Stomach smooth muscle (tissue), 2 donors: ENCODE measurements at regions not wholly inside any gene's neighbourhood (a gene's known extent, or its start where the extent isn't known, plus 50 kb on each side); places are given as distances from the start of the nearest gene placed in this dataset.

ENCODE experiments used
- H3K27ac ChIP-seq: one replicate; pipeline ENCODE4 v1.7.0; 2013; ENCODE audit warnings: mild to moderate bottlenecking, low read length, inconsistent platforms
- H3K27me3 ChIP-seq, 2 donors: one replicate each; pipeline ENCODE4 v1.7.0; 2013; ENCODE audit warnings: low read length in 2 of 2; ENCODE audit not compliant: insufficient read depth in 2 of 2, control insufficient read depth in 1 of 2
- H3K36me3 ChIP-seq, 2 donors: one replicate each; pipeline ENCODE4 v1.7.0; 2013; ENCODE audit warnings: low read length in 2 of 2; ENCODE audit not compliant: control insufficient read depth in 2 of 2, insufficient read depth in 2 of 2
- H3K4me1 ChIP-seq: one replicate; pipeline ENCODE4 v1.7.0; 2013; ENCODE audit warnings: low read length; ENCODE audit not compliant: control insufficient read depth, insufficient read depth
- H3K4me3 ChIP-seq, 2 donors: one replicate each; pipeline ENCODE4 v1.7.0; 2013; ENCODE audit warnings: low read length in 2 of 2
- H3K9ac ChIP-seq, 2 donors: one replicate each; pipeline ENCODE4 v1.7.0; 2013; ENCODE audit warnings: low read length in 2 of 2, mild to moderate bottlenecking in 1 of 2
- H3K9me3 ChIP-seq, 2 donors: one replicate each; pipeline ENCODE4 v1.7.0; 2013; ENCODE audit warnings: low read length in 2 of 2; ENCODE audit not compliant: control insufficient read depth in 2 of 2
- donor health status: healthy.
- donor health status: Pancreatic carcinoma.

GRCh38 chr2:62412347-62412742 lies 93.7 kb downstream of the TMEM17 start:
- Histone ChIP-seq H3K27ac (no peak overlapping the region), H3K9me3 (no peaks in the 10 kb centered on the region), H3K36me3 (no peaks in the 10 kb centered on the region), H3K4me3 (no peak overlapping the region), H3K27me3 (no peaks in the 10 kb centered on the region), H3K4me1 (peaks cover 29% of the 10 kb centered on the region), H3K9ac (no peak overlapping the region)

- H3K27ac ChIP-seq = peak overlapping the region; percentile 73
- no peaks in the 10 kb centered on the region for H3K36me3 ChIP-seq
- H3K9me3 ChIP-seq = no peaks in the 10 kb centered on the region
- H3K27me3 ChIP-seq = no peaks in the 10 kb centered on the region
- H3K4me1 ChIP-seq = peaks cover 29% of the 10 kb centered on the region
- H3K4me3 ChIP-seq = peak overlapping the region in 1 of 2 donors; percentile 50
- peak overlapping the region; percentile 64 to 68 for H3K9ac ChIP-seq
Observed at GRCh38 chr2:62410926-62411456, 95.0 kb downstream of the TMEM17 start.

GRCh38 chr2:62410015-62410453 lies 96.0 kb downstream of the TMEM17 start:
- no peak overlapping the region for H3K9ac ChIP-seq
- H3K27ac ChIP-seq = no peak overlapping the region
- H3K36me3 ChIP-seq = no peaks in the 10 kb centered on the region
- H3K4me3 ChIP-seq = no peak overlapping the region
- peaks cover 29% of the 10 kb centered on the region for H3K4me1 ChIP-seq
- H3K27me3 ChIP-seq = no peaks in the 10 kb centered on the region
- H3K9me3 ChIP-seq = no peaks in the 10 kb centered on the region

GRCh38 chr2:62409442-62409841 lies 96.6 kb downstream of the TMEM17 start:
- H3K9ac ChIP-seq = no peak overlapping the region
- no peaks in the 10 kb centered on the region for H3K36me3 ChIP-seq
- no peak overlapping the region for H3K4me3 ChIP-seq
- no peak overlapping the region for H3K27ac ChIP-seq
- peaks cover 29% of the 10 kb centered on the region for H3K4me1 ChIP-seq
- H3K9me3 ChIP-seq = no peaks in the 10 kb centered on the region
- no peaks in the 10 kb centered on the region for H3K27me3 ChIP-seq

GRCh38 chr2:62408241-62408677 lies 97.7 kb downstream of the TMEM17 start:
- no peak overlapping the region for H3K27ac ChIP-seq
- H3K4me1 ChIP-seq = peaks cover 29% of the 10 kb centered on the region

GRCh38 chr2:62407838-62408237 lies 98.2 kb downstream of the TMEM17 start:
- Histone ChIP-seq H3K27me3 (no peaks in the 10 kb centered on the region), H3K4me3 (no peak overlapping the region), H3K36me3 (no peaks in the 10 kb centered on the region), H3K27ac (no peak overlapping the region), H3K9ac (no peak overlapping the region), H3K9me3 (no peaks in the 10 kb centered on the region), H3K4me1 (peaks cover 29% of the 10 kb centered on the region)

More at GRCh38 chr2:62408241-62408677, 97.7 kb downstream of the TMEM17 start:
- H3K9ac ChIP-seq = no peak overlapping the region
- H3K9me3 ChIP-seq = no peaks in the 10 kb centered on the region
- no peaks in the 10 kb centered on the region for H3K36me3 ChIP-seq
- H3K27me3 ChIP-seq = no peaks in the 10 kb centered on the region
- H3K4me3 ChIP-seq = no peak overlapping the region

- peaks cover 29% of the 10 kb centered on the region for H3K4me1 ChIP-seq
- no peak overlapping the region for H3K4me3 ChIP-seq
- no peak overlapping the region for H3K9ac ChIP-seq
- H3K36me3 ChIP-seq = no peaks in the 10 kb centered on the region
- no peak overlapping the region for H3K27ac ChIP-seq
- H3K9me3 ChIP-seq = no peaks in the 10 kb centered on the region
- H3K27me3 ChIP-seq = no peaks in the 10 kb centered on the region
Observed at GRCh38 chr2:62407401-62407800, 98.6 kb downstream of the TMEM17 start.

- H3K27me3 ChIP-seq = no peaks in the 10 kb centered on the region
- H3K9me3 ChIP-seq = no peaks in the 10 kb centered on the region
- no peak overlapping the region for H3K27ac ChIP-seq
- H3K4me1 ChIP-seq = peaks cover 25% of the 10 kb centered on the region
- no peaks in the 10 kb centered on the region for H3K36me3 ChIP-seq
- H3K4me3 ChIP-seq = no peak overlapping the region
- no peak overlapping the region for H3K9ac ChIP-seq
Observed at GRCh38 chr2:62406573-62407043, 99.4 kb downstream of the TMEM17 start.

- Histone ChIP-seq H3K9ac (no peak overlapping the region), H3K9me3 (no peaks in the 10 kb centered on the region), H3K4me3 (no peak overlapping the region), H3K36me3 (no peaks in the 10 kb centered on the region), H3K4me1 (peaks cover 9% of the 10 kb centered on the region), H3K27me3 (no peaks in the 10 kb centered on the region), H3K27ac (no peak overlapping the region)
Observed at GRCh38 chr2:62404913-62405312, 101.1 kb downstream of the TMEM17 start.

- no peaks in the 10 kb centered on the region for H3K4me1 ChIP-seq
- no peaks in the 10 kb centered on the region for H3K9me3 ChIP-seq
- H3K4me3 ChIP-seq = no peak overlapping the region
- H3K9ac ChIP-seq = no peak overlapping the region
- H3K27me3 ChIP-seq = no peaks in the 10 kb centered on the region
- H3K27ac ChIP-seq = no peak overlapping the region
- H3K36me3 ChIP-seq = no peaks in the 10 kb centered on the region
Observed at GRCh38 chr2:62402156-62402555, 103.8 kb downstream of the TMEM17 start.

GRCh38 chr2:62398356-62398755 lies 107.6 kb downstream of the TMEM17 start:
- H3K4me3 ChIP-seq = no peak overlapping the region
- H3K9me3 ChIP-seq = no peaks in the 10 kb centered on the region
- no peaks in the 10 kb centered on the region for H3K36me3 ChIP-seq
- no peak overlapping the region for H3K9ac ChIP-seq
- no peaks in the 10 kb centered on the region for H3K4me1 ChIP-seq
- no peak overlapping the region for H3K27ac ChIP-seq
- no peaks in the 10 kb centered on the region for H3K27me3 ChIP-seq
